ENCODE measurements at regions not wholly inside any gene's neighbourhood (a gene's known extent, or its start where the extent isn't known, plus 50 kb on each side); places are given as distances from the start of the nearest gene placed in this dataset.

- no peak for DNase-seq
Observed at GRCh38 chr4:167290678-167291077, 56.4 kb upstream of the SPOCK3 start.

- no peak for DNase-seq
Observed at GRCh38 chr4:167308876-167309275, 74.6 kb upstream of the SPOCK3 start.

DNA sequence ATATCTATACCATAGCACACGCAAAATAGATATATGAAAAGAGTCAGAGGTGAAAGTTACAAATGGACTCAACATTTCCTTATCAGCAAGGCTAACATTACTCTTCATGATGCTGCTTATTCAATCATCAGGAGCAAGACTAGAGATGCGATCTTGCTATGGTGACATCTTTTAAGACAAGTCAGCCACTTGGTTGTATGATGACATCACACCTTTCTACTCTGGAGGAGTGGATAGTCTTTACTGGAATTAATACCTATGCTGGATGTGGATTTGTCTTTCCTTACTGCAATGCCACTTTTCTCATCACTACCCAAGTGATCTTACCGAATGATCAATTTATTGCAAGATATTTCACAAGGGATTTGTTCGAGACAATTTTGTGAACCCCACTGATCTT, 87.0 kb upstream of the SPOCK3 start:
- no peak for DNase-seq

- DNase-seq, result no peak
Observed at GRCh38 chr4:167339781-167340180, 105.5 kb upstream of the SPOCK3 start.

DNA sequence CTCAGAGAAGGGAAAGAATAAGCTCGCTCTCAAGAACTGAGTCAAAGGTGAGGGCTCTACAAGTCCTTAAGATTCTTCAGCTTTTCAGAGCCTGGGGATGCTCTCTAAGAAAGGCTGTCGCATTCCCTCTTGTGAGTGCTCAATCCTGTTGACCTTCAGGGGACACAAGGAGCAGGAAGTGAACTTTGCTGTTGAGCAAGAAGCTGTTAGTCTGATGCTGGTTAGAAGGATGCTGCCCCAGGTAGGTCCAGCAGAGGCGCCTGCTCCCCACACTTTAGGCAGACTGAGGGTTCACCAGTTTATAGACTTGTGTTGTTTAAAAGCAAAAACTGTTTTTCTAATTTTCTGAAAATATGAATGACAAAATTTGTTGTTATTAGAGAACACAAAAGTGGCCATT, 125.4 kb upstream of the SPOCK3 start:
- DNase-seq, result no peak

GRCh38 chr4:167379076-167379835, 145.0 kb upstream of the SPOCK3 start:
- no peak for DNase-seq

- DNase-seq, result no peak
Observed at GRCh38 chr4:167380964-167381363, 146.7 kb upstream of the SPOCK3 start.

- no peak for DNase-seq
Observed at GRCh38 chr4:167383291-167383690, 149.0 kb upstream of the SPOCK3 start.

DNA sequence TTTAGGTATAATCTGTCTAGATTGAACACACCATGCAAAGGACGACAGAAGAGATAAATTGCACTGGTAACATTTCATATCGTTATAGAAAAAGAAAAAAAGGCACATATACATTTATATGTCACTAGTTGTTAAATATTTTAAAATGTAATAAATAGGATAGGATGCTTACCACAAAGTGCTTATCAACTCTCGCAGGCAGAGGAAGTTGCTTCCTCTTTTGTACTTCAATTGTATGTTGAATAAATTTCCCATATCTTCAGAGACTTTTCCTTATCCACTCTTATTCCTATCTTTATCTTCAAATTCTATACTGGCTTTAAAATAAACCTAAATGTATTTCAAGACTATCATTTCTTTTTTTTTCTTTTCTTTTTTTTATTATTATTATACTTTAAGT, 163.3 kb upstream of the SPOCK3 start:
- DNase-seq, result no peak

- no peak for DNase-seq
Observed at GRCh38 chr4:167399201-167399600, 164.9 kb upstream of the SPOCK3 start.

GRCh38 chr4:167406181-167406580, 171.9 kb upstream of the SPOCK3 start:
- no peak for DNase-seq

DNA sequence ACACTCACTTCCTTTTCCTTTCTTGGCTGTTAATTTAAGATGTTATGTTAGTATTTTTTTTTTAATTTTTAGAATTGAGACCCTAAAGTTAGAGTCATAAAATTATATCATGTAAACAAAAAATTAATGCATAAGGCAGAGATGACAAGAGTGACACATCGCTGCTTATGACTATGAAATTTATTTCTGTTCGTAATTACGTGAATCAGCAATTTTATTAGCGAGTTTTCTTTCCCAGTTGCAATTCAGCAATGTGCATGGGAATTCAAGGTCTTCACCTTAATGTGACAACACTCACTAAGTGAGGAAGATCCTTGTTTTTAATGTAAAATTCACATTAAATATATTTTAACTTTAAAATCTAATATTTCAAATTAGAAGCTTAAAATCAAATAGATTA, 181.2 kb upstream of the SPOCK3 start:
- no peak for DNase-seq

- no peak for DNase-seq
Observed at GRCh38 chr4:167419468-167420140, 185.3 kb upstream of the SPOCK3 start.

DNA sequence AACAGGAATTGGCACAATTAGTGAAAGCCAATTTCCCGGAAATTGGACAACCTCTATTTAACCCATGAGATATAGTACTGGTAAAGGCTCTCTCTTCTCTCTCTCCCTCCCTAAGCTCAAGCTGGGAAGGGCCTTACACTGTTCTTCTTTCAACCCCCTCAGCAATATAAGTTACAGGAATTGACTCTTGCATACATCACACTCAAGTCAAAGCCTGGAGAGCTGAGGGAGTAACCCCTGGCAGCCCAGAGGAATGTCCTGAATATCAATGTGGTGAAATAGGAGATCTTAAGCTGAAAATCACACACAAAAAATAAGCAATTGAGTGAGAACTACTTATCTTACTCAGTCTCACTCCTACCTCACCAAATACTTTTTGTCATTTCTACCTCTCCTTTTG, 186.9 kb upstream of the SPOCK3 start:
- DNase-seq, result no peak

DNA sequence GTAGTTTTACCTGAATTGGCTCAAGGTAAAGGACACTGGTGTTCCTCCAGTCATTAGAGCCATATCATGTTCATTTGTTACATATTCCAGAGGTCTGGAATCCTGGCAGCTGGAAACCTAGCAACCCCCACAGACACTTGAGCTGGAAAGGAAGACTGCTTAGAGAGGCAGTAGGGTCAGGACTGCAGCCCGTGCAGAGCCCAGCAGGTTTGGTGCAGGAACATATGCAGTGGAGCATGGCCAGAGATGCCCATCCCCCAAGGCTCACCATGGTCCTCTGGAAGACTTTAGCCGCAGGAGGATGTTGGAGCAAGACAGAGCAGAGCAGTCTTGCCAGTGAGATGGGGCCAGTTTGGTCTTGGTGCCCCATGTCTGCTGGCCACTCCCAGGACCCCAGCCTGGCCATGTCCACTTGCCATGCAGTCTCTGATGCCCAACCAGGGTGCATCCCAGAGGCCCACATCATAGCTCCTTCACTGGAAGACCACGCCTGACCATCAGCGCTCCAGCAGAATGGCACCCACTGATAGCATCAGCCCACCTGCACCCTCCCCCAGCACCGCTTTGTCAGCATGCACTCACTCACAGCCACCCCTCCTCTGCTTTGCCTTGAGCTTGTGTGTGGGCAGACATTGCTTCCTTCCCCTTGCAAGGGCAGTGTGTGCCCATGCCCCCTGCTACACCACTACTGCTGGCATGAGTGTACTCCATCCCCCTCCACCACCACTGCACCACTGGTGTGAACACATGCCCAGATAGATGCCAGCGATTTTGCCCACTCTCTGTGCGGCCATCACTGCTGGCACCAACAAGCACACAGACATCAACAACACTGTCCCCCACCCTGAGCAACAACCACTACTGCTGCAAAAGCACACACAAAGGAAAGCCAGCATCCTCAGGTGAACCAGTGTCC, 190.3 kb upstream of the SPOCK3 start:
- DNase-seq, result no peak

GRCh38 chr4:167428156-167428555, 193.9 kb upstream of the SPOCK3 start:
- no peak for DNase-seq

- DNase-seq, result no peak
Observed at GRCh38 chr4:167431371-167431770, 197.1 kb upstream of the SPOCK3 start.

GRCh38 chr4:167435786-167436185, 201.5 kb upstream of the SPOCK3 start:
- no peak for DNase-seq

GRCh38 chr4:167443841-167444240, 209.5 kb upstream of the SPOCK3 start:
- no peak for DNase-seq

DNA sequence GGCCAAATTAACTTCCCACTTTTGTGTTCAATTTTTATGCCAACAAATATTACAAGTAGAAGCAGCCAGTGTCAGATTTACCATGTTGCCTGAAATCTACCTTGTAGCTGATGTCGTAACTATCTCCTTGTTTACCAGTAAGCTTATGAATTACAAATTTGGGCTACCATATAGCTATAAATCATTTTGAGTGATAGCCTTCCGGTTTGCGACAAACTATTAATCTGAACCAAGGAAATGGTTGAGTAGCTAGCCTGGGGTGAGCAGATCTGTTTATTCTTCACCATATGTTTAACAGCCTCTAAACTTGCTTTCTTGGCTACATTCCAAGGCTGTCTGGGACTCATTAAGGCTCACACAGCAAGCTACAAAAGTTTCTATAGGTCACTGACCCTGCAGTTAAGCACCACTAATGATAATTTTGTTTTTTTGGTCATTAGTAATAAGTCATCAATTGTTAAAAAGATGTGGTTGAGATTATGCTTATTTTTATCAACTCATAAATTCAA, 218.7 kb upstream of the SPOCK3 start:
- no peak for DNase-seq

DNA sequence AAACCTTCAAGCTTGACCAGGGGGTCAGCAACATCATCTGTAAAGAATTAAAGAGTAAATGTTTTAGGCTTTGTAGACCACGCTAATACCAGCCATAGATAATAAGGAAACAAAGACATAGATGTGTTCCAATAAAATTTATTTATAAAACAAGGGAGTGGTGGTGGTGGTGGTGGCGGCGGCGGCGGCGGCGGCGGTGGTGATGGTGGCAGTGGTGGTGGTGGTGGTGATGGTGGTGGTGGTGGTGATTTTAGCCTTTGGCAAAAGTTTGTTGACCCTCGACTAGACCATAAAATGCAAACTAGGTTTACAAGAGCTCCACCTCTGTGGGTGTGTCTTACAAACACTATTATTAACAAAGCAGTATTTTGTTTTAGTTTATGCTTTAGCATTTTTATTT, 222.3 kb upstream of the SPOCK3 start:
- no peak for DNase-seq

GRCh38 chr4:167469436-167469835, 235.1 kb upstream of the SPOCK3 start:
- no peak for DNase-seq

DNA sequence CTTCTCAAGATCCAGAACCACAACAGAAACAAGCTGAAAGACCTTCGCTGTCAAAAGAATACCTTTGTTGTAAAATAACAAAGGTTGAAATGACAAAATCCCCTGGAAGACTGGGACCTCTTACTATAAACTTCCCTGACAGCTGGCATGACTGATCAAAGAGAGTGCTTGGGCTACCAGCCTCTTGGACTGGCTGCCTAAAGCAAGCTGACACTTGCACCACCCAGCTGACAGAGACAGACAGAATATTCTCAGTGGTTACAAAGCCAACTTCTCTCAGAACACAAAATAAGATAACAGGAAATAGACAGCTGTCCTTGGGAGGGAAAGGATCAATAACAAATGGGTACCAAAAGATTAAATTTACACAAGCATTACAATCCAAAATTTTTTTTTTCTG, 241.7 kb upstream of the SPOCK3 start:
- DNase-seq, result no peak

Measured in stimulated activated CD4-positive, alpha-beta T cell treated with anti-CD3 and anti-CD28 coated beads, Interleukin-15, amount 100 ng/mL, for 24 hours (primary cell).